ENCODE measurements at regions not wholly inside any gene's neighbourhood (a gene's known extent, or its start where the extent isn't known, plus 50 kb on each side); places are given as distances from the start of the nearest gene placed in this dataset.

DNA sequence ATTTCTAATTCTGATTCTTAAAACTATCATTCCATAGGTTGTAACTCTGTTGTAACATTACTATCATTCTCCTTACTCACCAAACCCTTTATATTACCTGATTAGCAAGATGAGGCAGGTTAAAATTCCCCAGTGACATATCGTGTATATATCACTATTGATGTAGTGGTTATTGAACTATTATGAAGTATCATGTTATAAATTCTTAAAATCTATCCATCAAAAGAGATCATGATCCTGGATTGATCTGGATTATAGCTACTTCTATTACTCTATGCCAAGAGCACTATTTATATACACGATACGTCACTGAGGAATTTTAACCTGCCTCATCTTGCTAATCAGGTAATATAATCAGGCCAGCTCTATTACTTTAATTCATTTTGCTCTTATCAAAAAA, 533.9 kb downstream of the SLITRK6 start:
- DNase-seq (ENCODE audit: low read depth) = no peak
- Histone ChIP-seq H3K27me3 (ENCODE audit: insufficient read depth, low read length) (no peaks in the 10 kb centered on the region), H3K4me3 (ENCODE audit: insufficient read depth, low read depth, low read length) (no peak overlapping the region), H3K9ac (ENCODE audit: low read length) (no peak overlapping the region), H2AFZ (ENCODE audit: low read depth, low read length) (no peak overlapping the region), H3K4me2 (ENCODE audit: low read length) (no peak overlapping the region), H3K9me3 (ENCODE audit: insufficient read depth, low read depth, low read length) (no peaks in the 10 kb centered on the region), H3K27ac (ENCODE audit: low read depth, low read length) (no peak overlapping the region), H3K4me1 (ENCODE audit: insufficient read depth, low read length) (no peaks in the 10 kb centered on the region), H3K79me2 (ENCODE audit: insufficient read depth, low read length) (no peaks in the 10 kb centered on the region), H3K36me3 (ENCODE audit: insufficient read depth, low read length) (no peaks in the 10 kb centered on the region), H4K20me1 (ENCODE audit: insufficient read depth, low read length) (no peaks in the 10 kb centered on the region)
- H3K4me3 Mint-ChIP-seq (ENCODE audit: unreplicated experiment) = no peak overlapping the region
- no peaks in the 10 kb centered on the region for H3K27me3 Mint-ChIP-seq (ENCODE audit: low read depth, unreplicated experiment)
- H3K27ac Mint-ChIP-seq (ENCODE audit: unreplicated experiment) = no peak overlapping the region
- H3K4me1 Mint-ChIP-seq (ENCODE audit: low read depth, unreplicated experiment) = peaks cover 7% of the 10 kb centered on the region
- H3K9me3 Mint-ChIP-seq (ENCODE audit: unreplicated experiment) = no peaks in the 10 kb centered on the region
- TF ChIP-seq, protein P1, sequence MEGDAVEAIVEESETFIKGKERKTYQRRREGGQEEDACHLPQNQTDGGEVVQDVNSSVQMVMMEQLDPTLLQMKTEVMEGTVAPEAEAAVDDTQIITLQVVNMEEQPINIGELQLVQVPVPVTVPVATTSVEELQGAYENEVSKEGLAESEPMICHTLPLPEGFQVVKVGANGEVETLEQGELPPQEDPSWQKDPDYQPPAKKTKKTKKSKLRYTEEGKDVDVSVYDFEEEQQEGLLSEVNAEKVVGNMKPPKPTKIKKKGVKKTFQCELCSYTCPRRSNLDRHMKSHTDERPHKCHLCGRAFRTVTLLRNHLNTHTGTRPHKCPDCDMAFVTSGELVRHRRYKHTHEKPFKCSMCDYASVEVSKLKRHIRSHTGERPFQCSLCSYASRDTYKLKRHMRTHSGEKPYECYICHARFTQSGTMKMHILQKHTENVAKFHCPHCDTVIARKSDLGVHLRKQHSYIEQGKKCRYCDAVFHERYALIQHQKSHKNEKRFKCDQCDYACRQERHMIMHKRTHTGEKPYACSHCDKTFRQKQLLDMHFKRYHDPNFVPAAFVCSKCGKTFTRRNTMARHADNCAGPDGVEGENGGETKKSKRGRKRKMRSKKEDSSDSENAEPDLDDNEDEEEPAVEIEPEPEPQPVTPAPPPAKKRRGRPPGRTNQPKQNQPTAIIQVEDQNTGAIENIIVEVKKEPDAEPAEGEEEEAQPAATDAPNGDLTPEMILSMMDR (IDR thresholded peaks at IDR 0.05; ENCODE audit: insufficient read depth, low read depth, low read length) = no peak
- TF ChIP-seq EZH2 (IDR thresholded peaks at IDR 0.05; ENCODE audit: insufficient read depth, low read length) = no peak
- FAIRE-seq = no peak
- H3K36me3 Mint-ChIP-seq (ENCODE audit: low read depth, unreplicated experiment) = no peaks in the 10 kb centered on the region

DNA sequence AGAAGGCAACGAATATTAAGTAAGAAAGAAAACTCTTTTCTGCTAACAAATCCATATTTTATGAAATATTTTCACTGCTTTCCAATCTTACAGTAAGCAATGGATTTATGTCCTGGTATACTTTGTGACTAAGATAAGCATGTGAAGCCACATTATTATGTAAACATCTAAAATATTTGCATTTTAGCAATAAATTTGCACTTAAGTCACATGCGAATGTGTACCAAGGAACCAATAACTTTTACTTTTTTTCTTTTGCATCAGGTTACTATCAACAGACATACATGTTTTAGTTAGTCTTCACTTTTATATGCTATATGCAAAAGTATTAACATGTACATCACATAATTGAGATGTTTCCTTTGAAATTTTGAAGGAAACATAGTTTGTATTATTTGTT, 536.7 kb downstream of the SLITRK6 start:
- H3K27ac Mint-ChIP-seq (ENCODE audit: unreplicated experiment) = no peak overlapping the region
- H3K79me2 ChIP-seq (ENCODE audit: insufficient read depth, low read length) = no peaks in the 10 kb centered on the region
- H3K27me3 Mint-ChIP-seq (ENCODE audit: low read depth, unreplicated experiment) = no peaks in the 10 kb centered on the region
- DNase-seq (ENCODE audit: low read depth) (no peak), FAIRE-seq (no peak)
- H3K9ac ChIP-seq (ENCODE audit: low read length) = no peak overlapping the region
- peaks cover 7% of the 10 kb centered on the region for H3K4me1 Mint-ChIP-seq (ENCODE audit: low read depth, unreplicated experiment)
- no peak overlapping the region for H3K27ac ChIP-seq (ENCODE audit: low read depth, low read length)
- no peaks in the 10 kb centered on the region for H3K36me3 ChIP-seq (ENCODE audit: insufficient read depth, low read length)
- no peak overlapping the region for H3K4me3 Mint-ChIP-seq (ENCODE audit: unreplicated experiment)
- no peaks in the 10 kb centered on the region for H3K9me3 ChIP-seq (ENCODE audit: insufficient read depth, low read depth, low read length)
- no peak overlapping the region for H3K4me2 ChIP-seq (ENCODE audit: low read length)
- no peaks in the 10 kb centered on the region for H3K36me3 Mint-ChIP-seq (ENCODE audit: low read depth, unreplicated experiment)
- H3K4me3 ChIP-seq (ENCODE audit: insufficient read depth, low read depth, low read length) = no peak overlapping the region
- no peaks in the 10 kb centered on the region for H4K20me1 ChIP-seq (ENCODE audit: insufficient read depth, low read length)
- no peak overlapping the region for H2AFZ ChIP-seq (ENCODE audit: low read depth, low read length)
- no peak for TF ChIP-seq EZH2 (IDR thresholded peaks at IDR 0.05; ENCODE audit: insufficient read depth, low read length)
- TF ChIP-seq, protein P1 (IDR thresholded peaks at IDR 0.05; ENCODE audit: insufficient read depth, low read depth, low read length) = no peak
- no peaks in the 10 kb centered on the region for H3K4me1 ChIP-seq (ENCODE audit: insufficient read depth, low read length)
- no peaks in the 10 kb centered on the region for H3K27me3 ChIP-seq (ENCODE audit: insufficient read depth, low read length)
- no peaks in the 10 kb centered on the region for H3K9me3 Mint-ChIP-seq (ENCODE audit: unreplicated experiment)

GRCh38 chr13:85261757-85262346, 537.4 kb downstream of the SLITRK6 start:
- Mint-ChIP-seq H3K4me3 (ENCODE audit: unreplicated experiment) (no peak overlapping the region), H3K9me3 (ENCODE audit: unreplicated experiment) (no peaks in the 10 kb centered on the region), H3K4me1 (ENCODE audit: low read depth, unreplicated experiment) (peaks cover 7% of the 10 kb centered on the region), H3K36me3 (ENCODE audit: low read depth, unreplicated experiment) (no peaks in the 10 kb centered on the region), H3K27me3 (ENCODE audit: low read depth, unreplicated experiment) (no peaks in the 10 kb centered on the region), H3K27ac (ENCODE audit: unreplicated experiment) (no peak overlapping the region)
- no peak for TF ChIP-seq EZH2 (IDR thresholded peaks at IDR 0.05; ENCODE audit: insufficient read depth, low read length)
- TF ChIP-seq, protein P1 (IDR thresholded peaks at IDR 0.05; ENCODE audit: insufficient read depth, low read depth, low read length) = peak; percentile 48
- Histone ChIP-seq H4K20me1 (ENCODE audit: insufficient read depth, low read length) (no peaks in the 10 kb centered on the region), H3K4me2 (ENCODE audit: low read length) (no peak overlapping the region), H3K27me3 (ENCODE audit: insufficient read depth, low read length) (no peaks in the 10 kb centered on the region), H3K9me3 (ENCODE audit: insufficient read depth, low read depth, low read length) (no peaks in the 10 kb centered on the region), H3K4me3 (ENCODE audit: insufficient read depth, low read depth, low read length) (no peak overlapping the region), H2AFZ (ENCODE audit: low read depth, low read length) (no peak overlapping the region), H3K4me1 (ENCODE audit: insufficient read depth, low read length) (no peaks in the 10 kb centered on the region), H3K79me2 (ENCODE audit: insufficient read depth, low read length) (no peaks in the 10 kb centered on the region), H3K36me3 (ENCODE audit: insufficient read depth, low read length) (no peaks in the 10 kb centered on the region), H3K9ac (ENCODE audit: low read length) (no peak overlapping the region), H3K27ac (ENCODE audit: low read depth, low read length) (no peak overlapping the region)
- no peak for DNase-seq (ENCODE audit: low read depth)
- FAIRE-seq = no peak

Data from astrocyte (in vitro differentiated cells and primary cell).